Astrocyte (in vitro differentiated cells and primary cell): ENCODE measurements at regions not wholly inside any gene's neighbourhood (a gene's known extent, or its start where the extent isn't known, plus 50 kb on each side); places are given as distances from the start of the nearest gene placed in this dataset.

ENCODE experiments used
- DNase-seq: peaks from one replicate; pipeline ENCODE4 v3.0.0-alpha.2; 2010; ENCODE audit warnings: low read depth
- FAIRE-seq: peaks from 2 replicates; lab custom pipeline; 2011; peaks lifted over from hg19 to GRCh38; lab: Jason Lieb, UNC
- H2AFZ ChIP-seq: 2 replicates; pipeline ENCODE4 v1.6.0; 2012; ENCODE audit warnings: low read depth, low read length, inconsistent platforms
- H3K27ac ChIP-seq: 2 replicates; pipeline ENCODE4 v1.5.1; 2011; ENCODE audit warnings: low read depth, low read length, inconsistent platforms
- H3K27me3 ChIP-seq: 2 replicates; pipeline ENCODE4 v1.6.0; 2011; ENCODE audit warnings: low read length, inconsistent platforms; ENCODE audit not compliant: insufficient read depth
- H3K36me3 ChIP-seq: 2 replicates; pipeline ENCODE4 v1.5.1; 2011; ENCODE audit warnings: low read length, inconsistent platforms; ENCODE audit not compliant: insufficient read depth
- H3K4me1 ChIP-seq: 2 replicates; pipeline ENCODE4 v1.5.1; 2011; ENCODE audit warnings: low read length, inconsistent platforms; ENCODE audit not compliant: insufficient read depth
- H3K4me2 ChIP-seq: 2 replicates; pipeline ENCODE4 v1.6.0; 2012; ENCODE audit warnings: low read length, inconsistent platforms
- H3K4me3 ChIP-seq: 2 replicates; pipeline ENCODE4 v1.5.1; 2011; ENCODE audit warnings: low read depth, mild to moderate bottlenecking, low read length, inconsistent platforms; ENCODE audit not compliant: insufficient read depth
- H3K79me2 ChIP-seq: 2 replicates; pipeline ENCODE4 v1.6.0; 2012; ENCODE audit warnings: mild to moderate bottlenecking, low read length, inconsistent platforms; ENCODE audit not compliant: insufficient read depth
- H3K9ac ChIP-seq: 2 replicates; pipeline ENCODE4 v1.6.0; 2012; ENCODE audit warnings: mild to moderate bottlenecking, low read length, inconsistent platforms
- H3K9me3 ChIP-seq: 2 replicates; pipeline ENCODE4 v1.5.1; 2012; ENCODE audit warnings: low read depth, mild to moderate bottlenecking, low read length, inconsistent platforms; ENCODE audit not compliant: insufficient read depth
- H4K20me1 ChIP-seq: 2 replicates; pipeline ENCODE4 v1.6.0; 2012; ENCODE audit warnings: low read length, inconsistent platforms; ENCODE audit not compliant: insufficient read depth
- H3K27ac Mint-ChIP-seq: one replicate; pipeline ENCODE4 v1.8.0; 2021; ENCODE audit warnings: mild to moderate bottlenecking, mixed read lengths; ENCODE audit not compliant: unreplicated experiment
- H3K27me3 Mint-ChIP-seq: one replicate; pipeline ENCODE4 v1.8.0; 2021; ENCODE audit warnings: low read depth, mixed read lengths; ENCODE audit not compliant: unreplicated experiment
- H3K36me3 Mint-ChIP-seq: one replicate; pipeline ENCODE4 v1.8.0; 2021; ENCODE audit warnings: low read depth, mixed read lengths; ENCODE audit not compliant: unreplicated experiment
- H3K4me1 Mint-ChIP-seq: one replicate; pipeline ENCODE4 v1.8.0; 2021; ENCODE audit warnings: low read depth, mixed read lengths; ENCODE audit not compliant: unreplicated experiment
- H3K4me3 Mint-ChIP-seq: one replicate; pipeline ENCODE4 v1.8.0; 2021; ENCODE audit warnings: mild to moderate bottlenecking, moderate library complexity, mixed read lengths; ENCODE audit not compliant: unreplicated experiment
- H3K9me3 Mint-ChIP-seq: one replicate; pipeline ENCODE4 v1.8.0; 2021; ENCODE audit warnings: mild to moderate bottlenecking, mixed read lengths; ENCODE audit not compliant: unreplicated experiment
- EZH2 ChIP-seq: IDR thresholded peaks from 2 replicates; pipeline ENCODE4 v1.6.1; 2012; ENCODE audit warnings: mild to moderate bottlenecking, low read length, inconsistent platforms; ENCODE audit not compliant: insufficient read depth
- TF ChIP-seq, protein P1 (sequence below): IDR thresholded peaks from 2 replicates; pipeline ENCODE4 v1.5.1; 2011; ENCODE audit warnings: low read depth, mild to moderate bottlenecking, inconsistent platforms, low read length, moderate library complexity; ENCODE audit not compliant: insufficient read depth

DNA sequence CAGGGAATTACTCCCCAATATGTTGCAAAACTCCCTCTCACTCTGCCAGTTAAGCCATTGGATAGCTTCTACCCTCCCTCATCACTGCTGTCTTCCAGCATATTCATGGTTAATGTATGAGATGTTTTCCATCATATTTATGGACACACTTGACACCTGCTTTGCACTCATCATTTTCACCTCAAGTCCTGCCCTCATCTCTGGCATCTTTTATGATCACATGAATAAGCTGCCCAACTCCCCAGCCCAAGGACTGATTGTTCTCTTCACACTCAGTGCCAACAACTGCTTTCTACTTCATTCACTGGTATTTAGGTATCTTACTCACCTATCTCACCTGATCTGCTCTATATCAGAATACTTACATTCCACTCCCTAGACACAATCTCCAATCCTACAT, 131.1 kb upstream of the TTC29 start:
- Histone ChIP-seq H3K79me2 (no peaks in the 10 kb centered on the region), H3K36me3 (no peaks in the 10 kb centered on the region), H2AFZ (no peak overlapping the region), H3K4me3 (no peak overlapping the region), H3K27me3 (no peaks in the 10 kb centered on the region), H3K4me2 (no peak overlapping the region), H4K20me1 (no peaks in the 10 kb centered on the region), H3K9me3 (no peaks in the 10 kb centered on the region), H3K27ac (no peak overlapping the region), H3K4me1 (peaks cover 4% of the 10 kb centered on the region), H3K9ac (no peak overlapping the region)
- FAIRE-seq (no peak), DNase-seq (no peak)
- Mint-ChIP-seq H3K4me3 (no peak overlapping the region), H3K27me3 (peaks cover 3% of the 10 kb centered on the region), H3K36me3 (peaks cover 1% of the 10 kb centered on the region), H3K27ac (no peak overlapping the region), H3K4me1 (no peaks in the 10 kb centered on the region), H3K9me3 (peaks cover 5% of the 10 kb centered on the region)
- no peak for TF ChIP-seq EZH2
- TF ChIP-seq, protein P1, sequence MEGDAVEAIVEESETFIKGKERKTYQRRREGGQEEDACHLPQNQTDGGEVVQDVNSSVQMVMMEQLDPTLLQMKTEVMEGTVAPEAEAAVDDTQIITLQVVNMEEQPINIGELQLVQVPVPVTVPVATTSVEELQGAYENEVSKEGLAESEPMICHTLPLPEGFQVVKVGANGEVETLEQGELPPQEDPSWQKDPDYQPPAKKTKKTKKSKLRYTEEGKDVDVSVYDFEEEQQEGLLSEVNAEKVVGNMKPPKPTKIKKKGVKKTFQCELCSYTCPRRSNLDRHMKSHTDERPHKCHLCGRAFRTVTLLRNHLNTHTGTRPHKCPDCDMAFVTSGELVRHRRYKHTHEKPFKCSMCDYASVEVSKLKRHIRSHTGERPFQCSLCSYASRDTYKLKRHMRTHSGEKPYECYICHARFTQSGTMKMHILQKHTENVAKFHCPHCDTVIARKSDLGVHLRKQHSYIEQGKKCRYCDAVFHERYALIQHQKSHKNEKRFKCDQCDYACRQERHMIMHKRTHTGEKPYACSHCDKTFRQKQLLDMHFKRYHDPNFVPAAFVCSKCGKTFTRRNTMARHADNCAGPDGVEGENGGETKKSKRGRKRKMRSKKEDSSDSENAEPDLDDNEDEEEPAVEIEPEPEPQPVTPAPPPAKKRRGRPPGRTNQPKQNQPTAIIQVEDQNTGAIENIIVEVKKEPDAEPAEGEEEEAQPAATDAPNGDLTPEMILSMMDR: no peak

DNA sequence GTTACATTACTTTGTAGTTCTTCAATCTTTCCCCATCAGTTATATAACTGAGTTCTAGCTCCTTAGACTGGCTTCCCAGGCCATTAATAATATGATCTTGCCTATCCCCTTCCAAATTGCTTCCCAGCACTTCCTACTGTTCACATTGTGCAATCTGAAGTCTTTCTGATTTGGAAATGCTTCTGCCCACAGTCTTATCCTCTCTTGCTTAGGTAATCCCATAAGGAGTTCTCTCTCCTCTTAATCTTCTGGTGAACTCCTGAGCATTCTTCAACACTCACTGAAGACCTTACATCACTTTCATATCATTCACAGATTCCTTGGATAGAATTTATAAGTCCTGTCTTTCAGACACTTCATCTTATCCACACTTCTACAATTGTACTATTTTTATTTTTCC, 132.7 kb upstream of the TTC29 start:
- H3K9ac ChIP-seq: no peak overlapping the region
- no peak overlapping the region for H3K27ac ChIP-seq
- Mint-ChIP-seq H3K9me3 (peaks cover 2% of the 10 kb centered on the region), H3K4me1 (no peaks in the 10 kb centered on the region), H3K36me3 (no peaks in the 10 kb centered on the region), H3K4me3 (no peak overlapping the region), H3K27me3 (peaks cover 3% of the 10 kb centered on the region), H3K27ac (no peak overlapping the region)
- peaks cover 4% of the 10 kb centered on the region for H3K4me1 ChIP-seq
- no peaks in the 10 kb centered on the region for H3K79me2 ChIP-seq
- H3K4me2 ChIP-seq: no peak overlapping the region
- no peaks in the 10 kb centered on the region for H4K20me1 ChIP-seq
- TF ChIP-seq, protein P1: no peak
- no peak for TF ChIP-seq EZH2
- H2AFZ ChIP-seq: no peak overlapping the region
- no peaks in the 10 kb centered on the region for H3K27me3 ChIP-seq
- H3K36me3 ChIP-seq: no peaks in the 10 kb centered on the region
- no peak overlapping the region for H3K4me3 ChIP-seq
- no peak for FAIRE-seq
- no peaks in the 10 kb centered on the region for H3K9me3 ChIP-seq
- no peak for DNase-seq

DNA sequence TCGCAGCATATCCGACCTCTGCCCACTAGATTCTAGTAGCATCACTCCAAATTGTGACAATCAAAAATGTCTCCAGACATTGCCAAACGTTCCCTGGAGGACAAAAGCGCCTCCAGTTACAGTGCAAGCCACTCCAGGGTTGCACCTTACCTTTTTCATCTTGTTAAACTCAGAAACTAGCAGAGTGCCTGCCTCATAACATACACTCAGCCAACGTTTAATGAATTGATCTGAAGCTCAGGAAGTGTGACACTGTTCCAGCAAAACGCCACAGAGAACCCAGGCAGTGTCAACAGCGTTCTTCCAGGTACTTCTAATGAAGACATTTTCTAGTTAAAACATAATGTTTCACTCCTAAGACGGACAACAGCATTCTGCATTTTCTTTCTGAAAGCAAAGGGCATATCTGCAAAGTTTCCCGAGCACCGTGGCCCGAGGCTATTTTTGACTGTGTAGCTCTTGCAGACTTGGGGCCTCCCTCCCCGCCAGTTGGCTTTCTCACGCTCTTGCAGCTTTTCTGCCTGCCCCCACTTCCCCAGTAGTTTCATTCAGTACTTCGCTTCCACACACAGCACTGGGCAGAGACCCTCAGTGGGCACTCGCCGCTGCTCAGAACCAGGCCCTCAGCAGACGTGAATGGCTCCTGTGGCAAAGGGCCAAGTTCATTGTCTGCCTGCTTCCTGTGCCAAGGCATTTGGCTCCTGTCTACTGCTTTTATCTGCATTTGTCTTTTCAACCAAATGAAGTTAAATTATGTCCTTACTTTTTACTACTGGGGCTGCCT, 133.4 kb upstream of the TTC29 start:
- Histone ChIP-seq H3K4me3 (no peak overlapping the region), H3K9ac (no peak overlapping the region), H3K4me2 (peak overlapping the region; percentile 64), H4K20me1 (no peaks in the 10 kb centered on the region), H3K27ac (no peak overlapping the region), H3K4me1 (peaks cover 4% of the 10 kb centered on the region), H3K36me3 (no peaks in the 10 kb centered on the region), H3K79me2 (no peaks in the 10 kb centered on the region), H3K9me3 (no peaks in the 10 kb centered on the region), H2AFZ (peak overlapping the region; percentile 65), H3K27me3 (no peaks in the 10 kb centered on the region)
- H3K9me3 Mint-ChIP-seq: peaks cover 2% of the 10 kb centered on the region
- DNase-seq (peak; percentile 8), FAIRE-seq (no peak)
- H3K36me3 Mint-ChIP-seq: no peaks in the 10 kb centered on the region
- peaks cover 3% of the 10 kb centered on the region for H3K27me3 Mint-ChIP-seq
- H3K27ac Mint-ChIP-seq: no peak overlapping the region
- TF ChIP-seq, protein P1: no peak
- no peak for TF ChIP-seq EZH2
- H3K4me3 Mint-ChIP-seq: no peak overlapping the region
- H3K4me1 Mint-ChIP-seq: no peaks in the 10 kb centered on the region
